ENCODE measurements at regions not wholly inside any gene's neighbourhood (a gene's known extent, or its start where the extent isn't known, plus 50 kb on each side); places are given as distances from the start of the nearest gene placed in this dataset.

DNA sequence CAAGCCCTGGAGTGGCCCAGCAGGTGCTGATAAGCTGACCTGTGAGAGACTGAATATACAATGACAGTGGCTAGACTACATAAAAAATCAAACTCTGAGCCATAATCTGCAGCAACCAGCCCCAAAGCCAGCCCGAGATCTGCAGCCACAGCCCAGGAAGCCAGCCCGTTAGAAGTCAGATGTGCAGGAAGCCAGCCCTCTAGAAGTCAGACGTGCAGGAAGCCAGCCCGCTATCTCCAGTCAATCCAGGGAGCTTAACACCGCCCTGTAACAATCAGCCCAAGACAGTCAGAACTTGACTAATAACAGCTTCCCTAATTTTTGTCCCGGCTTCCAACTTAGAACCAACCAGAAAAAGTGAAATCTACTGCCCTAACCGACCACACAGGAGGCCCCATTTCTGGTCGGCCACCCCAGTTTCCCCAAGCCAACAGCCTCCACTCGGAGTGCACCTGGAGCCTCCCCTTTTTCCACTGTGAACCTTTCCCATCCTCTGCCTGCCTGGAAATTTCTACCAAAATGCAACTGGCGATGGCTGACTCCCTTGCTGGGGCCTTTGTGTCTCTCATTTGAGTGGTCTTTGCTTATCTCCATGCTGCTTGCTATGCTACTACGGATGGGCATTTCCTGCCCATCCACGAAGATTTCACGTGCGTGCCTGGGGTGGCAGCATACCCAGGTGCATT lies 769.3 kb downstream of the KCNJ18 start:
- TF ChIP-seq POLR2AphosphoS5 (IDR thresholded peaks at IDR 0.05; ENCODE audit: borderline replicate concordance, low read depth, low read length) (no peak), EZH2 (IDR thresholded peaks at IDR 0.05) (no peak)
